GM12878 (cell line): ENCODE measurements at regions not wholly inside any gene's neighbourhood (a gene's known extent, or its start where the extent isn't known, plus 50 kb on each side); places are given as distances from the start of the nearest gene placed in this dataset.

Experiments
- CBX5 ChIP-seq: sonication (generic); IDR thresholded peaks from 2 replicates; pipeline ENCODE4 v1.6.1; 2016; ENCODE audit warnings: low read depth, moderate library complexity, mild to moderate bottlenecking, inconsistent platforms
- HDAC6 ChIP-seq: fragments of 200-600 bp; sonication (generic); IDR thresholded peaks from one replicate; pipeline ENCODE4 v1.8.0; 2017; ENCODE audit warnings: antibody characterized with exemption; ENCODE audit not compliant: unreplicated experiment
- ZNF622 ChIP-seq: fragments of 450-650 bp; IDR thresholded peaks from 2 replicates; pipeline ENCODE4 v1.6.1; 2017; ENCODE audit warnings: mild to moderate bottlenecking, inconsistent platforms
- TF ChIP-seq, protein P1 (sequence below): fragments of 450-650 bp; IDR thresholded peaks from 2 replicates; pipeline ENCODE4 v1.6.1; 2018; ENCODE audit warnings: mild to moderate bottlenecking, low read depth, moderate library complexity; ENCODE audit not compliant: partially characterized antibody
- TF ChIP-seq, protein P2 (sequence below): fragments of 450-650 bp; IDR thresholded peaks from 2 replicates; pipeline ENCODE4 v1.6.1; 2017; ENCODE audit warnings: low read depth, mild to moderate bottlenecking, moderate library complexity
- TF ChIP-seq, protein P3 (sequence below): IDR thresholded peaks from 2 replicates; pipeline ENCODE4 v1.6.1; 2012; ENCODE audit warnings: mild to moderate bottlenecking, low read depth, low read length
- TF ChIP-seq, protein P4 (sequence below): fragments of 450-650 bp; IDR thresholded peaks from 2 replicates; pipeline ENCODE4 v1.6.1; 2017; ENCODE audit warnings: mild to moderate bottlenecking, moderate library complexity

DNA sequence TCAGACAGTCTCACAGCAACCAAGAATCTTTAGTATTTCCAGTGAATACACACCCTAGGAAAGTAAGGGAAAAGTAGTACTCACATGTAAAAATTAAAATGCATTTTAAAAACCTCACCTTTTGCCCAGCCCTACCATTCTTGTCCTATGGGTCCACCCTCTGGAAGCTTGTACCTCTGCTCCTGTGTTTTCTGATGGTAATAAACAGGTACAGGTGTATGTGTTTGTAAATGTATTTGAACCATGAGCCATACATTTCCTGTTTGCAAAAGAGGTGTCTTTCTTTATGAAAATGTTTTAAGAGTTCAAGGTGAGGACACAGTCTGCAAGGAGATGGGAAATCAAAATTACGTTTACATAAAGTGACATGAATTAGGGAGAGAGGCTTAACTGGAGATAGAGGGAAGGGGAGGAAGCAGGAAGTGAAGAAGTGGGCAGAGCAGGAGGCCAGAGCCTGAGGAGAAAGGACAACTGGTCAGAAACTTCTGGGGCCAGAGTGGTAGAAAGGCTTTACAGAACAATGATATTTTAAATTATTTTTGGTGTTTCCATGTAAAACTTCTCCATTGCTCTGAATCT is 52.0 kb upstream of the IVNS1ABP start (continued):
- TF ChIP-seq, protein P1, sequence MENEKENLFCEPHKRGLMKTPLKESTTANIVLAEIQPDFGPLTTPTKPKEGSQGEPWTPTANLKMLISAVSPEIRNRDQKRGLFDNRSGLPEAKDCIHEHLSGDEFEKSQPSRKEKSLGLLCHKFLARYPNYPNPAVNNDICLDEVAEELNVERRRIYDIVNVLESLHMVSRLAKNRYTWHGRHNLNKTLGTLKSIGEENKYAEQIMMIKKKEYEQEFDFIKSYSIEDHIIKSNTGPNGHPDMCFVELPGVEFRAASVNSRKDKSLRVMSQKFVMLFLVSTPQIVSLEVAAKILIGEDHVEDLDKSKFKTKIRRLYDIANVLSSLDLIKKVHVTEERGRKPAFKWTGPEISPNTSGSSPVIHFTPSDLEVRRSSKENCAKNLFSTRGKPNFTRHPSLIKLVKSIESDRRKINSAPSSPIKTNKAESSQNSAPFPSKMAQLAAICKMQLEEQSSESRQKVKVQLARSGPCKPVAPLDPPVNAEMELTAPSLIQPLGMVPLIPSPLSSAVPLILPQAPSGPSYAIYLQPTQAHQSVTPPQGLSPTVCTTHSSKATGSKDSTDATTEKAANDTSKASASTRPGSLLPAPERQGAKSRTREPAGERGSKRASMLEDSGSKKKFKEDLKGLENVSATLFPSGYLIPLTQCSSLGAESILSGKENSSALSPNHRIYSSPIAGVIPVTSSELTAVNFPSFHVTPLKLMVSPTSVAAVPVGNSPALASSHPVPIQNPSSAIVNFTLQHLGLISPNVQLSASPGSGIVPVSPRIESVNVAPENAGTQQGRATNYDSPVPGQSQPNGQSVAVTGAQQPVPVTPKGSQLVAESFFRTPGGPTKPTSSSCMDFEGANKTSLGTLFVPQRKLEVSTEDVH = no peak
- no peak for TF ChIP-seq ZNF622
- TF ChIP-seq, protein P2, sequence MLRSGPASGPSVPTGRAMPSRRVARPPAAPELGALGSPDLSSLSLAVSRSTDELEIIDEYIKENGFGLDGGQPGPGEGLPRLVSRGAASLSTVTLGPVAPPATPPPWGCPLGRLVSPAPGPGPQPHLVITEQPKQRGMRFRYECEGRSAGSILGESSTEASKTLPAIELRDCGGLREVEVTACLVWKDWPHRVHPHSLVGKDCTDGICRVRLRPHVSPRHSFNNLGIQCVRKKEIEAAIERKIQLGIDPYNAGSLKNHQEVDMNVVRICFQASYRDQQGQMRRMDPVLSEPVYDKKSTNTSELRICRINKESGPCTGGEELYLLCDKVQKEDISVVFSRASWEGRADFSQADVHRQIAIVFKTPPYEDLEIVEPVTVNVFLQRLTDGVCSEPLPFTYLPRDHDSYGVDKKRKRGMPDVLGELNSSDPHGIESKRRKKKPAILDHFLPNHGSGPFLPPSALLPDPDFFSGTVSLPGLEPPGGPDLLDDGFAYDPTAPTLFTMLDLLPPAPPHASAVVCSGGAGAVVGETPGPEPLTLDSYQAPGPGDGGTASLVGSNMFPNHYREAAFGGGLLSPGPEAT = no peak
- TF ChIP-seq, protein P3, sequence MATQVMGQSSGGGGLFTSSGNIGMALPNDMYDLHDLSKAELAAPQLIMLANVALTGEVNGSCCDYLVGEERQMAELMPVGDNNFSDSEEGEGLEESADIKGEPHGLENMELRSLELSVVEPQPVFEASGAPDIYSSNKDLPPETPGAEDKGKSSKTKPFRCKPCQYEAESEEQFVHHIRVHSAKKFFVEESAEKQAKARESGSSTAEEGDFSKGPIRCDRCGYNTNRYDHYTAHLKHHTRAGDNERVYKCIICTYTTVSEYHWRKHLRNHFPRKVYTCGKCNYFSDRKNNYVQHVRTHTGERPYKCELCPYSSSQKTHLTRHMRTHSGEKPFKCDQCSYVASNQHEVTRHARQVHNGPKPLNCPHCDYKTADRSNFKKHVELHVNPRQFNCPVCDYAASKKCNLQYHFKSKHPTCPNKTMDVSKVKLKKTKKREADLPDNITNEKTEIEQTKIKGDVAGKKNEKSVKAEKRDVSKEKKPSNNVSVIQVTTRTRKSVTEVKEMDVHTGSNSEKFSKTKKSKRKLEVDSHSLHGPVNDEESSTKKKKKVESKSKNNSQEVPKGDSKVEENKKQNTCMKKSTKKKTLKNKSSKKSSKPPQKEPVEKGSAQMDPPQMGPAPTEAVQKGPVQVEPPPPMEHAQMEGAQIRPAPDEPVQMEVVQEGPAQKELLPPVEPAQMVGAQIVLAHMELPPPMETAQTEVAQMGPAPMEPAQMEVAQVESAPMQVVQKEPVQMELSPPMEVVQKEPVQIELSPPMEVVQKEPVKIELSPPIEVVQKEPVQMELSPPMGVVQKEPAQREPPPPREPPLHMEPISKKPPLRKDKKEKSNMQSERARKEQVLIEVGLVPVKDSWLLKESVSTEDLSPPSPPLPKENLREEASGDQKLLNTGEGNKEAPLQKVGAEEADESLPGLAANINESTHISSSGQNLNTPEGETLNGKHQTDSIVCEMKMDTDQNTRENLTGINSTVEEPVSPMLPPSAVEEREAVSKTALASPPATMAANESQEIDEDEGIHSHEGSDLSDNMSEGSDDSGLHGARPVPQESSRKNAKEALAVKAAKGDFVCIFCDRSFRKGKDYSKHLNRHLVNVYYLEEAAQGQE = no peak
- TF ChIP-seq, protein P4, sequence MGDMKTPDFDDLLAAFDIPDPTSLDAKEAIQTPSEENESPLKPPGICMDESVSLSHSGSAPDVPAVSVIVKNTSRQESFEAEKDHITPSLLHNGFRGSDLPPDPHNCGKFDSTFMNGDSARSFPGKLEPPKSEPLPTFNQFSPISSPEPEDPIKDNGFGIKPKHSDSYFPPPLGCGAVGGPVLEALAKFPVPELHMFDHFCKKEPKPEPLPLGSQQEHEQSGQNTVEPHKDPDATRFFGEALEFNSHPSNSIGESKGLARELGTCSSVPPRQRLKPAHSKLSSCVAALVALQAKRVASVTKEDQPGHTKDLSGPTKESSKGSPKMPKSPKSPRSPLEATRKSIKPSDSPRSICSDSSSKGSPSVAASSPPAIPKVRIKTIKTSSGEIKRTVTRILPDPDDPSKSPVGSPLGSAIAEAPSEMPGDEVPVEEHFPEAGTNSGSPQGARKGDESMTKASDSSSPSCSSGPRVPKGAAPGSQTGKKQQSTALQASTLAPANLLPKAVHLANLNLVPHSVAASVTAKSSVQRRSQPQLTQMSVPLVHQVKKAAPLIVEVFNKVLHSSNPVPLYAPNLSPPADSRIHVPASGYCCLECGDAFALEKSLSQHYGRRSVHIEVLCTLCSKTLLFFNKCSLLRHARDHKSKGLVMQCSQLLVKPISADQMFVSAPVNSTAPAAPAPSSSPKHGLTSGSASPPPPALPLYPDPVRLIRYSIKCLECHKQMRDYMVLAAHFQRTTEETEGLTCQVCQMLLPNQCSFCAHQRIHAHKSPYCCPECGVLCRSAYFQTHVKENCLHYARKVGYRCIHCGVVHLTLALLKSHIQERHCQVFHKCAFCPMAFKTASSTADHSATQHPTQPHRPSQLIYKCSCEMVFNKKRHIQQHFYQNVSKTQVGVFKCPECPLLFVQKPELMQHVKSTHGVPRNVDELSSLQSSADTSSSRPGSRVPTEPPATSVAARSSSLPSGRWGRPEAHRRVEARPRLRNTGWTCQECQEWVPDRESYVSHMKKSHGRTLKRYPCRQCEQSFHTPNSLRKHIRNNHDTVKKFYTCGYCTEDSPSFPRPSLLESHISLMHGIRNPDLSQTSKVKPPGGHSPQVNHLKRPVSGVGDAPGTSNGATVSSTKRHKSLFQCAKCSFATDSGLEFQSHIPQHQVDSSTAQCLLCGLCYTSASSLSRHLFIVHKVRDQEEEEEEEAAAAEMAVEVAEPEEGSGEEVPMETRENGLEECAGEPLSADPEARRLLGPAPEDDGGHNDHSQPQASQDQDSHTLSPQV = no peak
- no peak for TF ChIP-seq CBX5
- TF ChIP-seq HDAC6 = no peak
